CD4-positive, alpha-beta T cell (primary cell): ENCODE measurements at regions not wholly inside any gene's neighbourhood (a gene's known extent, or its start where the extent isn't known, plus 50 kb on each side); places are given as distances from the start of the nearest gene placed in this dataset. TPM values are rescaled to one million over a fixed set of nuclear protein-coding genes. Genes with fewer than 3 reads are reported as not detected.

Experiments used
- ATAC-seq: fragments of 200-7000 bp; cut with Tn5 transposase; one replicate; pipeline ENCODE4 v1.10.0; 2022; ENCODE audit warnings: mild to moderate bottlenecking; ENCODE audit not compliant: poor library complexity
- CTCF ChIA-PET: fragments of 350-600 bp; sonication (Branson Sonifier 250); formaldehyde crosslinking; loops from one replicate; lab custom pipeline; 2021; ENCODE audit warnings: antibody characterized with exemption, inconsistent platforms; lab: Charles Lee
- POLR2A ChIA-PET: fragments of 350-600 bp; sonication (Branson Sonifier 250); formaldehyde crosslinking; loops from one replicate; lab custom pipeline; 2021; ENCODE audit warnings: antibody characterized with exemption, inconsistent platforms; lab: Charles Lee
- DNase-seq, 14 experiments: peaks; one replicate each; pipeline ENCODE4 v3.0.0-alpha.2; 2013 to 2020; ENCODE audit warnings: mixed read lengths in 2 of 14
- H3K27ac ChIP-seq, 2 donors: one replicate each; pipeline versions ENCODE4 v1.5.1 to v1.7.0; 2013; ENCODE audit warnings: low read length in 2 of 2, low read depth in 1 of 2, mild to moderate bottlenecking in 1 of 2
- H3K27me3 ChIP-seq, 2 experiments: 1 replicate in 1 of 2; 2 replicates in 1 of 2; pipeline versions ENCODE4 v1.6.1 to v1.7.0; 2013; ENCODE audit warnings: low read length in 2 of 2, control low read depth in 1 of 2, mild to moderate bottlenecking in 1 of 2, moderate library complexity in 1 of 2; ENCODE audit not compliant: insufficient read depth in 2 of 2, control insufficient read depth in 1 of 2
- H3K36me3 ChIP-seq: one replicate; pipeline ENCODE4 v1.6.1; 2013; ENCODE audit warnings: low read length, control low read depth; ENCODE audit not compliant: insufficient read depth
- H3K4me1 ChIP-seq: one replicate; pipeline ENCODE4 v1.6.1; 2013; ENCODE audit warnings: low read length, control low read depth; ENCODE audit not compliant: insufficient read depth
- H3K4me3 ChIP-seq: one replicate; pipeline ENCODE4 v1.5.1; 2013; ENCODE audit warnings: mild to moderate bottlenecking, low read length, moderate library complexity
- H3K9me3 ChIP-seq, 2 experiments: 1 replicate in 1 of 2; 2 replicates in 1 of 2; pipeline versions ENCODE4 v1.6.1 to v1.7.0; 2013; ENCODE audit warnings: low read length in 2 of 2, mild to moderate bottlenecking in 2 of 2, control low read depth in 1 of 2, moderate library complexity in 1 of 2; ENCODE audit not compliant: control insufficient read depth in 1 of 2, insufficient read depth in 1 of 2
- H3K27ac Mint-ChIP-seq: one replicate; pipeline ENCODE4 v1.8.0; 2020; ENCODE audit warnings: mixed read lengths
- H3K27me3 Mint-ChIP-seq: one replicate; pipeline ENCODE4 v1.8.0; 2021; ENCODE audit warnings: mixed read lengths
- H3K36me3 Mint-ChIP-seq: one replicate; pipeline ENCODE4 v1.8.0; 2021; ENCODE audit warnings: low read depth, mixed read lengths
- H3K4me1 Mint-ChIP-seq: one replicate; pipeline ENCODE4 v1.8.0; 2021; ENCODE audit warnings: low read depth, mixed read lengths
- H3K4me3 Mint-ChIP-seq: one replicate; pipeline ENCODE4 v1.8.0; 2020; ENCODE audit warnings: mild to moderate bottlenecking, mixed read lengths
- H3K9me3 Mint-ChIP-seq: one replicate; pipeline ENCODE4 v1.8.0; 2020; ENCODE audit warnings: mixed read lengths
- CTCF ChIP-seq: fragments of 200-600 bp; IDR thresholded peaks from one replicate; pipeline ENCODE4 v1.8.0; 2022; ENCODE audit warnings: antibody characterized with exemption, mild to moderate bottlenecking
- intact Hi-C, 2 experiments: fragments of 100-400 bp; cut with DNase I in 1 of 2; cut with micrococcal nuclease in 1 of 2; formaldehyde crosslinking; loops; one replicate each; pipeline versions ENCODE4 v1.15.1 to v1.9.0; 2023 to 2025; cut with DNase I, micrococcal nuclease
- microRNA-seq: library from miRNA; unstranded; fragments of <30 nt; microRNA quantifications from one replicate; pipeline ENCODE4 v1.2.0, GENCODE V29; 2021; ENCODE audit warnings: borderline microRNAs expressed, borderline replicate concordance

GRCh38 chr6:98998103-98998502 lies 50.4 kb upstream of the FBXL4 start:
- Histone ChIP-seq H3K36me3 (no peaks in the 10 kb centered on the region), H3K4me3 (no peak overlapping the region), H3K27me3 (no peaks in the 10 kb centered on the region), H3K4me1 (no peaks in the 10 kb centered on the region), H3K27ac (no peak overlapping the region), H3K9me3 (no peaks in the 10 kb centered on the region)
- H3K4me3 Mint-ChIP-seq: no peak overlapping the region
- no peak overlapping the region for H3K27ac Mint-ChIP-seq
- intact Hi-C loops: no loop called here
- peaks cover 18% of the 10 kb centered on the region for H3K27me3 Mint-ChIP-seq
- ChIA-PET CTCF (no interaction called here), POLR2A (no interaction called here)
- no peaks in the 10 kb centered on the region for H3K36me3 Mint-ChIP-seq
- no peaks in the 10 kb centered on the region for H3K9me3 Mint-ChIP-seq
- TF ChIP-seq CTCF: no peak
- no peak for DNase-seq
- no peak for ATAC-seq
- H3K4me1 Mint-ChIP-seq: no peaks in the 10 kb centered on the region

Small RNA genes in the stretch of these regions (microRNA-seq; reads per million reads assigned to microRNA genes)
- not detected for gene MIR548AI
